T-helper 1 cell treated with Interleukin-12 subunit alpha and Interleukin-12 subunit beta and Interleukin-4 antibody, amounts not matched to agents 30 μg/mL and 1 μg/mL, for 36 hours (primary cell): ENCODE measurements at regions not wholly inside any gene's neighbourhood (a gene's known extent, or its start where the extent isn't known, plus 50 kb on each side); places are given as distances from the start of the nearest gene placed in this dataset.

ENCODE experiments used
- H3K27ac Mint-ChIP-seq: one replicate; pipeline ENCODE4 v1.8.0; 2021; ENCODE audit warnings: mild to moderate bottlenecking, mixed read lengths
- H3K27me3 Mint-ChIP-seq: one replicate; pipeline ENCODE4 v1.8.0; 2021; ENCODE audit warnings: low read depth, mixed read lengths
- H3K36me3 Mint-ChIP-seq: one replicate; pipeline ENCODE4 v1.8.0; 2021; ENCODE audit warnings: low read depth, mixed read lengths
- H3K4me1 Mint-ChIP-seq: one replicate; pipeline ENCODE4 v1.8.0; 2021; ENCODE audit warnings: low read depth, mixed read lengths
- H3K4me3 Mint-ChIP-seq: one replicate; pipeline ENCODE4 v1.8.0; 2021; ENCODE audit warnings: mild to moderate bottlenecking, moderate library complexity, mixed read lengths
- H3K9me3 Mint-ChIP-seq: one replicate; pipeline ENCODE4 v1.8.0; 2021; ENCODE audit warnings: mixed read lengths

DNA sequence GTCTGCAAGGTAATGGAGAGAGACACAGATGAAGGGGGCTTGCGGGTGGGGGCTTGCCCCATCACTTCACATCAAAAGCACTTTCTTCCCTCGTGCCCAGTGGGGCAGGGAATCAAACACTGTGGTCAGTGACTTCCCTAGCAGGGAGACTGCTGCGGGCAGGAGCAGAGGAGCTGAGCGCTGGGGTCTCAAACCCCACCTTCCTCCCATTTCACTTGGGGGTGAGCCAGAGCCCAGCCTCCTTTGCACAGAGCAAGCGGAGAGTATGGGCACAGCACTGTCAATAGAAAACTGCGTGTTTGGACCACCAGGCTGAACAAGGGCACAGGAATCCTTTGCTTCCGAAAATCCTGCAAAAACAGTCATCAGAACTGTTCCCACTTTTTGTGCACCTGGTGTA is 355.8 kb upstream of the MKI67 start:
- Mint-ChIP-seq H3K9me3 (no peaks in the 10 kb centered on the region), H3K4me3 (no peak overlapping the region), H3K4me1 (no peaks in the 10 kb centered on the region), H3K36me3 (no peaks in the 10 kb centered on the region), H3K27me3 (no peaks in the 10 kb centered on the region), H3K27ac (no peak overlapping the region)

DNA sequence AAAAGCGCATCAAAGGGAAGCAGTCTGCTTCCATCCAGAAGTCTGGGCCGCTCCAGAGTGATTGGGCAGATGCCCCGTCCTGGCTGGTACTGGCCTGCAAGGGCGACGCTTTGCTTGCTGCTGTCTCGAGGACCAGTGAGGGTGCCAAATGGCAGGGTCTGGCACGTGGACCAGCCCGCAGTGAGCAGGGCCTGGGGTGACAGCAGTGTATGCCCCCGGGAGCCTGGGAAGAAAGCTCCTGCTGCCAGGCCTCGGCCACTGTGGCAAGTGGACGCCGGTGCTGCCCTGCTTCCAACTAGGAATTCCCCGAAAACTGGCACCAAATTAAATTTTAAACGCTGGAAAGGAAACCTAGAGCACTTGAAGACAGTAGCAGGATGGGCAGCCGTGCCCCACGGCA is 357.0 kb upstream of the MKI67 start:
- Mint-ChIP-seq H3K9me3 (no peaks in the 10 kb centered on the region), H3K27ac (no peak overlapping the region), H3K27me3 (no peaks in the 10 kb centered on the region), H3K4me3 (no peak overlapping the region), H3K36me3 (no peaks in the 10 kb centered on the region), H3K4me1 (no peaks in the 10 kb centered on the region)

DNA sequence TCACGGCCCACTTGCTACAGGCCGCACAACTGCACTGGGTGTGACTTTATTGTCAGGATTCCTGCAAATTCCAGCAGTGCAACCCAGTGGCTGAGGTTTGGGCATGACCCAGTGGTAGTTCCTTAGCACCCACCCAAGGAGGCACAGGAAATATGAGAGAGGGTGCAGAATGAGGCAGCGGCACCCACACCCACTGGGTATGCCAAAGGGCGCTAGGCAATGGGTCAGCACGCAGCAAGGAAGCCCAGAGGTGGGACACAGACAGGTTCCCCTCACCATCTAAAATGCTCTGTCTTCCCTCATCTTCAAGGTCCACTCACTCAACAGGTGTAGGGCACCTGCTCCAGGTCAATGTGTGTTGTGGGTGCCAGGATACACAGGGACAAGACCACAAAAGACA is 357.8 kb upstream of the MKI67 start:
- no peaks in the 10 kb centered on the region for H3K4me1 Mint-ChIP-seq
- H3K27ac Mint-ChIP-seq, result no peak overlapping the region
- no peaks in the 10 kb centered on the region for H3K36me3 Mint-ChIP-seq

DNA sequence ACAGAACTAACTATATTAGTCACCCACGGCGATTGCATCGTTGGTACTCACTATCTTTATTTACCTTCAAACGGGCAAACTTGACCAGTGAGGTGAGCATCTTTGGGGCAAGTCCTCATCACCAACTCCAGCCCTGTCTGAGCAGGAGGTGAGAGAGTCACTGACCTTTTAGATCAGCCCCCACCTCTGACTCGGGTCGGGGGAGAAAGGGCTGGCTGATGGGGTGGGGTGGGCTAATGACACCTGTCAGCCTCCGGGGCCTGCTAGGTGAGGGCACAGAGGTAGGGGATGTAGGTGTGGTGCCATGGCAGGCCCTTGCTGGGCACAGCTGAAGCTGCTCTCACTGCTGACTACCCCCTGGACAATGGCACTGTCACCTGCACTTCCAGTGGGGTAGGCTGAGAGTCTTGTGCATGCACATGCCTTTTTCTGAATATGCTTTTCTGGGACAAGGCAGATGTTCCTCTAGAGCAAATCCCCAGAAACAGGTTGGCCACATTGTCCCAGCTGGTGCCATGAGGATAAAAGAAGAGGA is 359.5 kb upstream of the MKI67 start:
- H3K4me3 Mint-ChIP-seq, result no peak overlapping the region

More for the DNA sequence above, 357.8 kb upstream of the MKI67 start:
- no peak overlapping the region for H3K4me3 Mint-ChIP-seq
- no peaks in the 10 kb centered on the region for H3K27me3 Mint-ChIP-seq
- no peaks in the 10 kb centered on the region for H3K9me3 Mint-ChIP-seq

DNA sequence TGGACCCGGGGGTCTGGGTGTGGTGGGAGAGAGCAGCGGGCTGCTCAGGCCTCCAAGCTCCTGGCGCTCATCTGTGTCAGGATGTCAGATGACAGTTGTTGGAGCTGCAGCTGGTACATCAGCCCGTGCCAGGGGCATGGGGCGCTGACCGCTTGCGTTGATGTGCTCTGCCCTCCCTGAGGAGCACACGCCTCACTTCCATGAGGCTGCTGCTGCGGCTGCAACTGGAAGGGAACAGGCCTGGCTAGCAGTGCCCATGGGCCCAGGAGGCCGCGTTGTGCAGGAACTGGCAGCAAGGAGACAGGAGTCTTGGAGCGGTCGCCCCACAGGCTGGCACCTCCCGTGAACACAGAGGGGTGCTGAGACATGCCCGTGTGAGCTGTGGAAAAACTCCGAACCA is 361.3 kb upstream of the MKI67 start:
- H3K9me3 Mint-ChIP-seq, result no peaks in the 10 kb centered on the region
- H3K27ac Mint-ChIP-seq, result no peak overlapping the region
- H3K27me3 Mint-ChIP-seq, result no peaks in the 10 kb centered on the region
- H3K36me3 Mint-ChIP-seq, result no peaks in the 10 kb centered on the region
- no peak overlapping the region for H3K4me3 Mint-ChIP-seq
- H3K4me1 Mint-ChIP-seq, result no peaks in the 10 kb centered on the region

More for the DNA sequence above, 359.5 kb upstream of the MKI67 start:
- H3K27ac Mint-ChIP-seq, result no peak overlapping the region
- no peaks in the 10 kb centered on the region for H3K4me1 Mint-ChIP-seq
- H3K27me3 Mint-ChIP-seq, result no peaks in the 10 kb centered on the region
- no peaks in the 10 kb centered on the region for H3K36me3 Mint-ChIP-seq
- H3K9me3 Mint-ChIP-seq, result no peaks in the 10 kb centered on the region

DNA sequence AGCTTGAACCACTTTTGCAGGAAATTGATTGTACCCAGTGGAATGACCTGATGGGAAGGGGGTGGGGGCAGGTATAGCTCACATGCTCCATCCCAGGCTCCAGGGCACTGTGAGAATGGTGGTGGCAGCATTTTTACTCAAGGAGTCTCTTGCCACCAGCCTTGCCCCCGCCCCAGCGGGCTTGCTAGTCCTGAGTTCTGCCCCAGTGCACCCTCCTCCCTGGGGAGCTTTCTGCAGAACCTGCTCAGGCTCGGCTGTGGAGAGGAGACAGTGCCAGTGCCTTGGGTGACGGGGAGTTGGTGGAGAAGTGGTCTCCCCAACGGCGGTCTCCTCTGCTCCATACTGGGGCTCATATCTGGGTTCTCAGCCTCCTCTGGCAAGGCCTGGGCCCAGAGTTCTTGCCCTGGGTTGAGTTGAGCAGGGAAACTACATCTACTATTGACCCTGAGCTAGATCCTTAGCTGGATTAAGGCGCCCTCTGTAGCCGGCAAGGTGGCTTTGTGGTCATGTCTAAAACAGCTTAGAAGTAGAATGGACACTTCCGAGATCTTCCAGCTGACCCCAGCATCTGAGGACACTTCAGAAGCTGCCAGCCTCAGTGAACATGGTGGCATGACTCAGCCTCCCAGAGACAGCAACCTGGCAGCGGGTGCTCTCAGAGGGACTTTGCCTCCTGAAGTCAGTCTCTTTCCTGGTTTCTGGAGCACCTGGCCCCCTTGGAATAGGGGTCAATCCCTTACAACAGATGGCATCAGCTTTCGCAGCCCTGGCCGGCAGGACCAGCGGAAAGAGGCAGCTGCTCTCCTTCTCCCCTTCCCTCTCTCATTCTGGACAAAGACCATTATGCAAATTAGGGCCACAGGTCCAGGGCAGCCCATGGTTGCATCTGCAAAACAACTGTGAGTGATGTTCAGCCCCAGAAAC is 363.4 kb upstream of the MKI67 start:
- Mint-ChIP-seq H3K4me3 (no peak overlapping the region), H3K4me1 (no peaks in the 10 kb centered on the region), H3K36me3 (no peaks in the 10 kb centered on the region), H3K9me3 (no peaks in the 10 kb centered on the region), H3K27me3 (no peaks in the 10 kb centered on the region), H3K27ac (no peak overlapping the region)

DNA sequence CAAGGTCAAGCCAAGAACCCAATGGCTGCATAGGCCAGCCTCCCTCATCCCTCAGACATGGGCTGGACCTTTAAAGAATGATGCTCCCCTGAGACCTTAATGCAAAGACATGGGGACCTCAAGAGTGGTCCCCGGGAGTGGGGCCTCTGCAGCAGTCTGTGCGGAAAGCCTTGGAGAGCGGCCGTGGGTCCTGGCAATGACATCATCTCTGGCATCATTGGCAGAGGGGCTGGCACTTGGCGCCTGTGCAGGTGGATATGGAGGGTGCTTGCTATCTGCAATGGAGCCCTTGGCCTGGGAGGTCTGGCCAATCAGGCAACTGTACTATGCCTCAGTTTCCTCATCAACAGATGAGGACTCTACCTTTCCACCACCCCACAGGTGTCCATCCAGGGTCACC is 365.5 kb upstream of the MKI67 start:
- H3K4me3 Mint-ChIP-seq, result no peak overlapping the region
- no peak overlapping the region for H3K27ac Mint-ChIP-seq
- H3K9me3 Mint-ChIP-seq, result no peaks in the 10 kb centered on the region
- no peaks in the 10 kb centered on the region for H3K27me3 Mint-ChIP-seq
- H3K4me1 Mint-ChIP-seq, result no peaks in the 10 kb centered on the region
- H3K36me3 Mint-ChIP-seq, result no peaks in the 10 kb centered on the region

DNA sequence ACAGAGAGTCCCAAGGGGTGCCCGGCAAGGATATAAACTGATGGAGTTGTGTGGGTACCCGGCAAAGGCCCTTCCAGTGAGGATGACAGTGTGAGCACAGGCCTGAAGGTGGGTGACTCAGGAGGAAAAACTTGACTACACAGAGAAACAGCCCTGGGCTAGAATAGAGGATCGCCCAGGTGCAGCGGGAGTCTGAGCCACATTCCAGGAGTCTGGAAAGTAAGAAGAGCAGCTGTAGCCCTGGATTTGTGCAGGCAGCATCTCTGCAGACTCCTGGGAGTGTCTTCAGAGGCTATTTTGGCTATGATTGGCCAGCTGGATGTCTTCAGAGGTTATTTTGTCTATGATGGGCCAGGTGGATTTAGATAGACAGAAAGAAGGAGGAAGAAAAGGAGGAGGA is 367.6 kb upstream of the MKI67 start:
- H3K36me3 Mint-ChIP-seq, result no peaks in the 10 kb centered on the region
- H3K27ac Mint-ChIP-seq, result no peak overlapping the region
- no peaks in the 10 kb centered on the region for H3K9me3 Mint-ChIP-seq
- H3K27me3 Mint-ChIP-seq, result no peaks in the 10 kb centered on the region
- H3K4me1 Mint-ChIP-seq, result no peaks in the 10 kb centered on the region
- H3K4me3 Mint-ChIP-seq, result no peak overlapping the region

DNA sequence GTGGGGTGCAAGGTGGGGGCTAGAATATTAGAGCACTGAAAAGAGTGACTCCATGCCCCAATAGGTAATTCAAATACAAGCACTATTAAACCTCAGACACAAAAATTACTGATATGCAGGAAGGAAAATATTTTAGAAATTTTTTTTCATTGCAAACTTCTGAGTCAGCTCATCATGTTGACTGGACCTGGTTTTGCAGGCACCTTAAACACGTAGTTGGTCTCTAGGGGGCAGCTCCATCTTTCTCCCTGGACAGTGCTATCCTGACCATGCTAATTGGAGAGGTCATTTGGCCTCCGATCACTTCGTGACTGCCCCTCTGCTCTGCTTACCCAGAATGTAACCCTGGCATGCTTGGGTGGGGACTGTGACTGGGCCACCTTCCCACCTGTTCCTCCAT is 368.4 kb upstream of the MKI67 start:
- H3K4me1 Mint-ChIP-seq, result no peaks in the 10 kb centered on the region
- no peak overlapping the region for H3K4me3 Mint-ChIP-seq
- H3K36me3 Mint-ChIP-seq, result no peaks in the 10 kb centered on the region
- H3K9me3 Mint-ChIP-seq, result no peaks in the 10 kb centered on the region
- H3K27ac Mint-ChIP-seq, result no peak overlapping the region
- H3K27me3 Mint-ChIP-seq, result no peaks in the 10 kb centered on the region

DNA sequence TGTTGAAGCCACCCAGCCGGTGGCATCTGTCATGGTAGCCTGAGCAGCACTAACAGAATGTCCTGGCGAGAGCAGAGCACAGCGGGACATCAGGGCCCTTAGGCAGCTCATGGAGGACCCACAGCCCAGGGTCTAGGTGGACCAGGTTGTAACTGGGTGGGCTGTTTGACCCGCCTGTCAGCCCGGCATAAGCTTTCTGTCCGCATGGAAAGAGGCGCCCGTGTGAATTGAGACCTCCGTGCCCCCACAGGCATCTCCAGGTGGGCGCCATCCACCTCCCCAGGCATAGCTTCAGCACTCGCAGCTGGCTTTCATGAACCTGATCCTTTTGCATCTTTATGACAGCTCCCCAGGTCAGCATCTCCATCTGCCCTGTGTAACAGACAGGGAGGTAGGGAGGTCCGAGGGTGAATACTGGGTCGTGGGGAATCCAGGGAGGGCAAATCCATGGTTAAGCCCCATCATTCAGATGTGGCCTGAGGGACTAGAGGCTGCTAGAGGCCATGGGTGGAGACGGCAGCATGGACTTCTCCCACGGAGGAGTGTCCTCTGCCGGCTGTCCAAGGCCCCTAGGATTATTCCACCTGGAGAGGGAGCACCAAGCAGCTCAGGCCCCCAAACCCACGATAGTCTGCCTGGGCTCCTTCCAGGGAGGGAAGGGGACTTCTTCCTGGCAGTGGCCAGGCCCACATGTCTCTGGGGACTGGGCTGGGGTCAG is 371.6 kb upstream of the MKI67 start:
- H3K9me3 Mint-ChIP-seq, result no peaks in the 10 kb centered on the region
- H3K4me1 Mint-ChIP-seq, result no peaks in the 10 kb centered on the region
- H3K27me3 Mint-ChIP-seq, result no peaks in the 10 kb centered on the region
- no peak overlapping the region for H3K27ac Mint-ChIP-seq
- no peaks in the 10 kb centered on the region for H3K36me3 Mint-ChIP-seq
- no peak overlapping the region for H3K4me3 Mint-ChIP-seq

DNA sequence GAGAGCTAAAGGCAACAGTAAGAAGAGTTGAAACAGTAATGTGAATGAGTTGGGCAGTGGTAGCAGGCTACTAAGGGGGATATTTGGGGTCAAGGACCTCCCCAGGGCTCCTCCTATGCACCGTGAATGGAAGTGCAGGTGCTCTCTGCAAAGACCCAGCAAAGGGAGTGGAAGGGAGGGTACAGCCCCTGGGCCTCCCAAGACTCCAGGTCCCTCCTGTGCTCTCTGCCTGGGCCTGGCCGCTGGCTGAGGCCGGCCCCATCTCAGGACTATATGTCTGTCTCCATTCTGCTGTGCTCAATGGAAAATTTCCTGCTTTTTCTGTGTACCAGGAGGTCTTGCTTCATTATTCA is 372.1 kb upstream of the MKI67 start:
- no peaks in the 10 kb centered on the region for H3K27me3 Mint-ChIP-seq
- no peak overlapping the region for H3K27ac Mint-ChIP-seq

DNA sequence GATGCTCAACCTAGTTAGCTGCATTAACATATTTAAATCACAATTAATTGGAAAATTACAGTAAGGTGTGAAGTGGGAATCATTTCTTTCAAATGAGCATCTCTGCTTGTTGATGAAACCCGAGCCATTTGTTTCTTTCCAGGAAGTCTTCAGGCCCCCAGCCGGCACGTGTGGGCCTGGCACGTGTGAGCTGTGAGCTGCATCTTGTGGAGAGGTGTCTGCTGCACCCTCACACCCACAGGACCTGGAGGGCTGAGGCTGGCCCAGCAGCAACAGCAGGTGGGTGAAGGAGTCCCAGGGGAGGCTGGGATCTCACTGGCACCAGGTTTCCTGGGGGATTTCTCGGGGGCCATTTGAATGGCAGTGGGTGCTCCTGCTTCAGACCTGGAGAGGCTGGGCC is 372.5 kb upstream of the MKI67 start:
- H3K4me3 Mint-ChIP-seq, result no peak overlapping the region
- no peaks in the 10 kb centered on the region for H3K36me3 Mint-ChIP-seq
- H3K4me1 Mint-ChIP-seq, result no peaks in the 10 kb centered on the region
- no peaks in the 10 kb centered on the region for H3K9me3 Mint-ChIP-seq
- H3K27ac Mint-ChIP-seq, result no peak overlapping the region
- H3K27me3 Mint-ChIP-seq, result no peaks in the 10 kb centered on the region

More for the DNA sequence above, 372.1 kb upstream of the MKI67 start:
- Mint-ChIP-seq H3K4me1 (no peaks in the 10 kb centered on the region), H3K9me3 (no peaks in the 10 kb centered on the region), H3K36me3 (no peaks in the 10 kb centered on the region), H3K4me3 (no peak overlapping the region)

DNA sequence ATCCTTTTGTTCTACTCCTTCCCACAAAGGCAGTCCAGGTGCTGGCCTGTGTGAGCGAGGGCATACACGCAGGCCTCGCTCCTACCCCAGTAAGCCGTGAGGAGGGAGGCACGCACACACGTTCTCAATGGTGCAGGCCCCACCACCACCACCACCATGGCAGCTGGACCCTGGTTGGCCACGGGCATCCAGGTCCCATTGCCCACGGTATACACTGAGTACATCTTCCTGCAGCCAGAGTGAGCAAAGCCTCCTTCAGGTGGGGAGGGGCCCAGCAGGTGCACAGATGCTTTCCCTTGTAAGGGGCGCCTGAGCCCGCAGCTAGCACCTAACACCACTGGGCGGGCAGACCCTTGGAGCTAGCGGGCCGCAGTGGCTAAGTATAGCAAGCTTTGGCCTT is 373.3 kb upstream of the MKI67 start:
- no peak overlapping the region for H3K4me3 Mint-ChIP-seq
- no peaks in the 10 kb centered on the region for H3K36me3 Mint-ChIP-seq
- no peaks in the 10 kb centered on the region for H3K27me3 Mint-ChIP-seq
- H3K9me3 Mint-ChIP-seq, result no peaks in the 10 kb centered on the region
- no peaks in the 10 kb centered on the region for H3K4me1 Mint-ChIP-seq
- no peak overlapping the region for H3K27ac Mint-ChIP-seq

DNA sequence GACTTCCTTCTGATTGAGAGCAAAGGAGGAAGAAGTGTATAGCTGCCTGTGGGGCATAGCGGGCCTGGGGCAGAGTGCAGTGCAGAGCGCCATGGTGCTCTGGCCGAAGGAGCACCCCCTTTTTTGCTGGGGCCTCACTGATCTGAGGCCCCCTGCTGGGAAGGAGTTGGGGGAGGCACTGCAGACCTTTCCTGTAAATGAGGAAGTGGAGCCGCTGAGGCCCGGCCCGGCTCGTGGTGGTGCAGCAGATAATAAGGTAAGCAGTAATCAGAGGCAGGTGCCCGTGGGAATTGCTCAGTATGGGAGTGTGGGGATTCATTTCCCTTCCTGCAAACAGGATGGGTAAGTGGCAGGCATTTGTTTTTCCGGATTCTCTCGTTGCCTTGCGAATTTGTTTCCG is 373.7 kb upstream of the MKI67 start:
- Mint-ChIP-seq H3K27me3 (no peaks in the 10 kb centered on the region), H3K27ac (no peak overlapping the region), H3K36me3 (no peaks in the 10 kb centered on the region), H3K4me3 (no peak overlapping the region), H3K4me1 (no peaks in the 10 kb centered on the region), H3K9me3 (no peaks in the 10 kb centered on the region)

DNA sequence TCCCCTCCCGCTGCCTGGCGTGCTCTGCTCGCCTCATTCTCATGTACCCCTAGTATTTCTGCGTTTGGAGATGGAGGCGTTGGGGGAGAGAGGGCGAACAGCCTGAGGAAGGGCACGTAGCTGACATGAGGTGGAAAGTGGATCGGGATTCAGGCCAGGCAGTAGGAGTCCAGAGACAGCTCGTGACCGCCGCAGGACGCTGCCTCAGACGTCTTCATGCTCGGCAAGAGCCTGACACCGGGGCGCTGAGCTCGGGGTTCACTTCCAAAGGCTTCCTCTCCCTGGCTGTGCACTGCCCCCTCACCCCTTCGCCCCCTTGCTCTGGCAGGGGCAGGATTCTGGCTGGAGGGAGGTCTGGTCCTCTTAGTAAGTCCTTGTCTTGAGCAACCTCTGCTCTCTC is 374.4 kb upstream of the MKI67 start:
- H3K9me3 Mint-ChIP-seq, result no peaks in the 10 kb centered on the region
- no peaks in the 10 kb centered on the region for H3K36me3 Mint-ChIP-seq
- H3K27me3 Mint-ChIP-seq, result no peaks in the 10 kb centered on the region
- no peak overlapping the region for H3K4me3 Mint-ChIP-seq
- H3K4me1 Mint-ChIP-seq, result no peaks in the 10 kb centered on the region
- no peak overlapping the region for H3K27ac Mint-ChIP-seq
